GM12878 (cell line): ENCODE measurements at regions not wholly inside any gene's neighbourhood (a gene's known extent, or its start where the extent isn't known, plus 50 kb on each side); places are given as distances from the start of the nearest gene placed in this dataset.

Experiments
- CTCF ChIP-seq, 3 experiments: IDR thresholded peaks in 2 of 3; conservative IDR thresholded peaks in 1 of 3; 2 replicates each; pipeline ENCODE4 v1.5.1; 2011; ENCODE audit warnings: low read depth in 3 of 3, low read length in 3 of 3, mild to moderate bottlenecking in 3 of 3, control low read depth in 2 of 3, moderate library complexity in 2 of 3, inconsistent platforms in 1 of 3, mixed read lengths in 1 of 3; ENCODE audit not compliant: control insufficient read depth in 2 of 3, insufficient read depth in 1 of 3; ENCODE audit errors: extremely low read depth in 1 of 3
- ZNF274 ChIP-seq: IDR thresholded peaks from one replicate; pipeline ENCODE4 v1.8.0; 2011; ENCODE audit not compliant: insufficient read length, insufficient read depth
- TF ChIP-seq, protein P1 (sequence below): IDR thresholded peaks from 2 replicates; pipeline ENCODE4 v1.6.1; 2011; ENCODE audit warnings: low read depth, low read length, improper control_type of control experiment, borderline replicate concordance

GRCh38 chr3:11706604-11707003 lies 62.9 kb upstream of the VGLL4 start:
- TF ChIP-seq ZNF274 (no peak), CTCF (IDR thresholded peaks at IDR 0.05 in 2 of 3, conservative IDR thresholded peaks at IDR 0.05 in 1 of 3; ENCODE audit: control insufficient read depth in 2 of 3, extremely low read depth in 1 of 3, insufficient read depth in 1 of 3, low read depth in 3 of 3, low read length in 3 of 3) (no peak)
- TF ChIP-seq, protein P1, sequence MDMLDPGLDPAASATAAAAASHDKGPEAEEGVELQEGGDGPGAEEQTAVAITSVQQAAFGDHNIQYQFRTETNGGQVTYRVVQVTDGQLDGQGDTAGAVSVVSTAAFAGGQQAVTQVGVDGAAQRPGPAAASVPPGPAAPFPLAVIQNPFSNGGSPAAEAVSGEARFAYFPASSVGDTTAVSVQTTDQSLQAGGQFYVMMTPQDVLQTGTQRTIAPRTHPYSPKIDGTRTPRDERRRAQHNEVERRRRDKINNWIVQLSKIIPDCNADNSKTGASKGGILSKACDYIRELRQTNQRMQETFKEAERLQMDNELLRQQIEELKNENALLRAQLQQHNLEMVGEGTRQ, result no peak
